ENCODE measurements at regions not wholly inside any gene's neighbourhood (a gene's known extent, or its start where the extent isn't known, plus 50 kb on each side); places are given as distances from the start of the nearest gene placed in this dataset.

GRCh38 chr1:34547046-34547674 lies 207.7 kb upstream of the GJB5 start:
- TF ChIP-seq CTCF (conservative IDR thresholded peaks at IDR 0.05), result peak; percentile 75
- Mint-ChIP-seq H3K27ac (0 out of 7 replicates have a peak overlapping the region, but pooled peaks of 1 of the 3 experiments have one; percentile 16), H3K4me3 (no peak overlapping the region), H3K27me3 (ENCODE audit: low read depth) (peaks cover 15% of the 10 kb centered on the region), H3K36me3 (ENCODE audit: insufficient read depth in 1 of 3, low read depth in 3 of 3) (no peaks in the 10 kb centered on the region), H3K9me3 (no peaks in the 10 kb centered on the region; a peak in 1 of 5 replicates), H3K4me1 (peaks cover 5% of the 10 kb centered on the region in 2 experiments)
- no peak overlapping the region for H2BK20ac ChIP-seq (ENCODE audit: low read depth, low read length, poor library complexity, severe bottlenecking)
- no peak overlapping the region for H3K14ac ChIP-seq (ENCODE audit: insufficient read depth, low read length)
- no peak overlapping the region for H3K9ac ChIP-seq (ENCODE audit: extremely low read depth, insufficient read length, low read length)
- no peak overlapping the region for H2BK5ac ChIP-seq (ENCODE audit: insufficient read length, low read length)
- peak; percentile 80 for DNase-seq
- no peak overlapping the region for H4K5ac ChIP-seq (ENCODE audit: insufficient read length, low read depth, low read length)
- H3K56ac ChIP-seq (ENCODE audit: insufficient read length, low read depth, low read length), result no peak overlapping the region
- H3K79me1 ChIP-seq (ENCODE audit: insufficient read depth, low read depth, low read length, poor library complexity, severe bottlenecking), result no peaks in the 10 kb centered on the region
- no peaks in the 10 kb centered on the region for H3K23me2 ChIP-seq (ENCODE audit: insufficient read length, low read depth, low read length, poor library complexity, severe bottlenecking)
- no peak overlapping the region for H3K23ac ChIP-seq (ENCODE audit: insufficient read length, low read depth, low read length)
- H3K18ac ChIP-seq (ENCODE audit: insufficient read length, low read depth, low read length), result no peak overlapping the region
- H3K27ac ChIP-seq (ENCODE audit: insufficient read length, low read depth, low read length), result no peak overlapping the region
- no peaks in the 10 kb centered on the region for H4K20me1 ChIP-seq (ENCODE audit: control insufficient read depth, insufficient read depth, insufficient read length)
- no peaks in the 10 kb centered on the region; the same call in 1 of the 2 replicates for H3K4me1 ChIP-seq (ENCODE audit: insufficient read depth, low read length)
- no peak overlapping the region for H2AK5ac ChIP-seq (ENCODE audit: insufficient read length, low read length)
- peak overlapping the region; percentile 9; the same call in 1 of the 2 replicates for H2BK15ac ChIP-seq (ENCODE audit: low read depth, low read length)
- no peaks in the 10 kb centered on the region for H3K27me3 ChIP-seq (ENCODE audit: insufficient read depth, low read length)
- no peak overlapping the region for H3K4ac ChIP-seq (ENCODE audit: low read depth, low read length)
- no peak overlapping the region for H3T11ph ChIP-seq (ENCODE audit: low read length)
- no peak overlapping the region for H3K4me2 ChIP-seq (ENCODE audit: insufficient read depth, insufficient read length, low read length)
- peak overlapping the region; percentile 74 for H2AFZ ChIP-seq (ENCODE audit: low read length)
- 0 out of 2 replicates have a peak, but pooled peaks cover 2% of the 10 kb centered on the region for H3K79me2 ChIP-seq (ENCODE audit: insufficient read depth, low read length)
- H3K9me3 ChIP-seq (ENCODE audit: control insufficient read depth, low read depth, low read length), result no peaks in the 10 kb centered on the region
- H2BK120ac ChIP-seq (ENCODE audit: low read depth, low read length, poor library complexity, severe bottlenecking), result no peak overlapping the region
- WGBS (ENCODE audit: extremely low coverage, insufficient read length, low lambda C conversion rate), result no CpG with 5 or more reads among the region's 3 CpGs
- no peak overlapping the region for H4K8ac ChIP-seq (replicated peaks; ENCODE audit: insufficient read length, low read depth, low read length)
- no peak overlapping the region for H4K91ac ChIP-seq (ENCODE audit: insufficient read length, low read depth, low read length)
- peak overlapping the region; percentile 8 for H2BK12ac ChIP-seq (ENCODE audit: insufficient read length, low read depth, low read length)

All from H9 (cell line).